ENCODE measurements at regions not wholly inside any gene's neighbourhood (a gene's known extent, or its start where the extent isn't known, plus 50 kb on each side); places are given as distances from the start of the nearest gene placed in this dataset.

GRCh38 chr21:33977017-33977720, 61.6 kb upstream of the ATP5PO start:
- TF ChIP-seq EZH2phosphoT487 (IDR thresholded peaks at IDR 0.05; ENCODE audit: insufficient read depth, low read depth), result no peak
- TF ChIP-seq EZH2 (IDR thresholded peaks at IDR 0.05; ENCODE audit: insufficient read depth, poor library complexity, severe bottlenecking), result no peak

Measured in GM23248 (cell line).